GM12878 (cell line): ENCODE measurements at regions not wholly inside any gene's neighbourhood (a gene's known extent, or its start where the extent isn't known, plus 50 kb on each side); places are given as distances from the start of the nearest gene placed in this dataset.
"Not testable (repeated sequence)": the region's sequence is repeated elsewhere in the genome, so short reads cannot be mapped to it uniquely, and the experiment has no call there.

Experiments
- BRCA1 ChIP-seq: IDR thresholded peaks from 2 replicates; pipeline ENCODE4 v1.6.1; 2011; ENCODE audit warnings: low read depth, low read length, improper control_type of control experiment
- GATAD2B ChIP-seq: fragments of 450-650 bp; conservative IDR thresholded peaks from 2 replicates; pipeline ENCODE4 v1.6.1; 2017; ENCODE audit warnings: low read depth, mild to moderate bottlenecking, moderate library complexity
- KDM1A ChIP-seq: fragments of 200-600 bp; sonication (generic); IDR thresholded peaks from 2 replicates; pipeline ENCODE4 v1.6.1; 2016; ENCODE audit warnings: borderline replicate concordance
- MXI1 ChIP-seq: fragments of 150-350 bp; IDR thresholded peaks from 2 replicates; pipeline ENCODE4 v1.6.1; 2011; ENCODE audit warnings: low read depth, mild to moderate bottlenecking, inconsistent platforms, low read length, improper control_type of control experiment
- ZNF274 ChIP-seq: IDR thresholded peaks from one replicate; pipeline ENCODE4 v1.8.0; 2011; ENCODE audit not compliant: insufficient read length, insufficient read depth
- TF ChIP-seq, protein P1 (sequence below): fragments of 450-650 bp; IDR thresholded peaks from 2 replicates; pipeline ENCODE4 v1.6.1; 2018; ENCODE audit warnings: borderline replicate concordance, mild to moderate bottlenecking; ENCODE audit not compliant: partially characterized antibody
- TF ChIP-seq, protein P2 (sequence below), 3 experiments: IDR thresholded peaks in 2 of 3; conservative IDR thresholded peaks in 1 of 3; 2 replicates each; pipeline ENCODE4 v1.5.1; 2011; ENCODE audit warnings: low read depth in 3 of 3, low read length in 3 of 3, mild to moderate bottlenecking in 3 of 3, control low read depth in 2 of 3, moderate library complexity in 2 of 3, inconsistent platforms in 1 of 3, mixed read lengths in 1 of 3; ENCODE audit not compliant: control insufficient read depth in 2 of 3, insufficient read depth in 1 of 3; ENCODE audit errors: extremely low read depth in 1 of 3
- TF ChIP-seq, protein P3 (sequence below): fragments of 450-650 bp; formaldehyde crosslinking; IDR thresholded peaks from 2 replicates; pipeline ENCODE4 v1.4.0; 2022; ENCODE audit warnings: mild to moderate bottlenecking, moderate library complexity
- TF ChIP-seq, protein P4 (sequence below): IDR thresholded peaks from 2 replicates; pipeline ENCODE4 v1.6.1; 2012; ENCODE audit warnings: low read depth, low read length, improper control_type of control experiment
- TF ChIP-seq, protein P5 (sequence below): IDR thresholded peaks from 2 replicates; pipeline ENCODE4 v1.6.1; 2011; ENCODE audit warnings: low read depth, low read length, improper control_type of control experiment, borderline replicate concordance

DNA sequence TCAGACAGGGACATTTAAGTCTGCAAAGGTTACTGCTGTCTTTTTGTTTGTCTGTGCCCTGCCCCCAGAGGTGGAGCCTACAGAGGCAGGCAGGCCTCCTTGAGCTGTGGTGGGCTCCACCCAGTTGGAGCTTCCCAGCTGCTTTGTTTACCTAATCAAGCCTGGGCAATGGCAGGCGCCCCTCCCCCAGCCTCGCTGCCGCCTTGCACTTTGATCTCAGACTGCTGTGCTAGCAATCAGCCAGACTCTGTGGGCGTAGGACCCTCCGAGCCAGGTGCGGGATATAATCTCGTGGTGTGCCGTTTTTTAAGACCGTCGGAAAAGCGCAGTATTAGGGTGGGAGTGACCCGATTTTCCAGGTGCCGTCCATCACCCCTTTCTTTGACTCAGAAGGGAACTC is 96.2 kb upstream of the CLNK start:
- not testable (repeated sequence) for TF ChIP-seq KDM1A, GATAD2B, MXI1, ZNF274, BRCA1
- TF ChIP-seq, protein P1, sequence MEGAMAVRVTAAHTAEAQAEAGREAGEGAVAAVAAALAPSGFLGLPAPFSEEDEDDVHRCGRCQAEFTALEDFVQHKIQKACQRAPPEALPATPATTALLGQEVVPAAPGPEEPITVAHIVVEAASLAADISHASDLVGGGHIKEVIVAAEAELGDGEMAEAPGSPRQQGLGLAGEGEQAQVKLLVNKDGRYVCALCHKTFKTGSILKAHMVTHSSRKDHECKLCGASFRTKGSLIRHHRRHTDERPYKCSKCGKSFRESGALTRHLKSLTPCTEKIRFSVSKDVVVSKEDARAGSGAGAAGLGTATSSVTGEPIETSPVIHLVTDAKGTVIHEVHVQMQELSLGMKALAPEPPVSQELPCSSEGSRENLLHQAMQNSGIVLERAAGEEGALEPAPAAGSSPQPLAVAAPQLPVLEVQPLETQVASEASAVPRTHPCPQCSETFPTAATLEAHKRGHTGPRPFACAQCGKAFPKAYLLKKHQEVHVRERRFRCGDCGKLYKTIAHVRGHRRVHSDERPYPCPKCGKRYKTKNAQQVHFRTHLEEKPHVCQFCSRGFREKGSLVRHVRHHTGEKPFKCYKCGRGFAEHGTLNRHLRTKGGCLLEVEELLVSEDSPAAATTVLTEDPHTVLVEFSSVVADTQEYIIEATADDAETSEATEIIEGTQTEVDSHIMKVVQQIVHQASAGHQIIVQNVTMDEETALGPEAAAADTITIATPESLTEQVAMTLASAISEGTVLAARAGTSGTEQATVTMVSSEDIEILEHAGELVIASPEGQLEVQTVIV, result not testable (repeated sequence)
- TF ChIP-seq, protein P2, sequence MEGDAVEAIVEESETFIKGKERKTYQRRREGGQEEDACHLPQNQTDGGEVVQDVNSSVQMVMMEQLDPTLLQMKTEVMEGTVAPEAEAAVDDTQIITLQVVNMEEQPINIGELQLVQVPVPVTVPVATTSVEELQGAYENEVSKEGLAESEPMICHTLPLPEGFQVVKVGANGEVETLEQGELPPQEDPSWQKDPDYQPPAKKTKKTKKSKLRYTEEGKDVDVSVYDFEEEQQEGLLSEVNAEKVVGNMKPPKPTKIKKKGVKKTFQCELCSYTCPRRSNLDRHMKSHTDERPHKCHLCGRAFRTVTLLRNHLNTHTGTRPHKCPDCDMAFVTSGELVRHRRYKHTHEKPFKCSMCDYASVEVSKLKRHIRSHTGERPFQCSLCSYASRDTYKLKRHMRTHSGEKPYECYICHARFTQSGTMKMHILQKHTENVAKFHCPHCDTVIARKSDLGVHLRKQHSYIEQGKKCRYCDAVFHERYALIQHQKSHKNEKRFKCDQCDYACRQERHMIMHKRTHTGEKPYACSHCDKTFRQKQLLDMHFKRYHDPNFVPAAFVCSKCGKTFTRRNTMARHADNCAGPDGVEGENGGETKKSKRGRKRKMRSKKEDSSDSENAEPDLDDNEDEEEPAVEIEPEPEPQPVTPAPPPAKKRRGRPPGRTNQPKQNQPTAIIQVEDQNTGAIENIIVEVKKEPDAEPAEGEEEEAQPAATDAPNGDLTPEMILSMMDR (IDR thresholded peaks at IDR 0.05 in 2 of 3, conservative IDR thresholded peaks at IDR 0.05 in 1 of 3; ENCODE audit: control insufficient read depth in 2 of 3, extremely low read depth in 1 of 3, insufficient read depth in 1 of 3, low read depth in 3 of 3, low read length in 3 of 3), result not testable (repeated sequence)
- TF ChIP-seq, protein P3, sequence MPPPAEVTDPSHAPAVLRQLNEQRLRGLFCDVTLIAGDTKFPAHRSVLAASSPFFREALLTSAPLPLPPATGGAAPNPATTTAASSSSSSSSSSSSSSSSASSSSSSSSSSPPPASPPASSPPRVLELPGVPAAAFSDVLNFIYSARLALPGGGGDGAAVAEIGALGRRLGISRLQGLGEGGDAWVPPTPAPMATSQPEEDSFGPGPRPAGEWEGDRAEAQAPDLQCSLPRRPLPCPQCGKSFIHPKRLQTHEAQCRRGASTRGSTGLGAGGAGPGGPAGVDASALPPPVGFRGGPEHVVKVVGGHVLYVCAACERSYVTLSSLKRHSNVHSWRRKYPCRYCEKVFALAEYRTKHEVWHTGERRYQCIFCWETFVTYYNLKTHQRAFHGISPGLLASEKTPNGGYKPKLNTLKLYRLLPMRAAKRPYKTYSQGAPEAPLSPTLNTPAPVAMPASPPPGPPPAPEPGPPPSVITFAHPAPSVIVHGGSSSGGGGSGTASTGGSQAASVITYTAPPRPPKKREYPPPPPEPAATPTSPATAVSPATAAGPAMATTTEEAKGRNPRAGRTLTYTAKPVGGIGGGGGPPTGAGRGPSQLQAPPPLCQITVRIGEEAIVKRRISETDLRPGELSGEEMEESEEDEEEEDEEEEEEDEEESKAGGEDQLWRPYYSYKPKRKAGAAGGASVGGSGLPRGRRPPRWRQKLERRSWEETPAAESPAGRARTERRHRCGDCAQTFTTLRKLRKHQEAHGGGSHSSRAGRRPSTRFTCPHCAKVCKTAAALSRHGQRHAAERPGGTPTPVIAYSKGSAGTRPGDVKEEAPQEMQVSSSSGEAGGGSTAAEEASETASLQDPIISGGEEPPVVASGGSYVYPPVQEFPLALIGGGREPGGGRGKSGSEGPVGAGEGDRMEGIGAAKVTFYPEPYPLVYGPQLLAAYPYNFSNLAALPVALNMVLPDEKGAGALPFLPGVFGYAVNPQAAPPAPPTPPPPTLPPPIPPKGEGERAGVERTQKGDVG (CRISPR knock-in tag), result not testable (repeated sequence)
- TF ChIP-seq, protein P4, sequence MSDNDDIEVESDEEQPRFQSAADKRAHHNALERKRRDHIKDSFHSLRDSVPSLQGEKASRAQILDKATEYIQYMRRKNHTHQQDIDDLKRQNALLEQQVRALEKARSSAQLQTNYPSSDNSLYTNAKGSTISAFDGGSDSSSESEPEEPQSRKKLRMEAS, result not testable (repeated sequence)
- TF ChIP-seq, protein P5, sequence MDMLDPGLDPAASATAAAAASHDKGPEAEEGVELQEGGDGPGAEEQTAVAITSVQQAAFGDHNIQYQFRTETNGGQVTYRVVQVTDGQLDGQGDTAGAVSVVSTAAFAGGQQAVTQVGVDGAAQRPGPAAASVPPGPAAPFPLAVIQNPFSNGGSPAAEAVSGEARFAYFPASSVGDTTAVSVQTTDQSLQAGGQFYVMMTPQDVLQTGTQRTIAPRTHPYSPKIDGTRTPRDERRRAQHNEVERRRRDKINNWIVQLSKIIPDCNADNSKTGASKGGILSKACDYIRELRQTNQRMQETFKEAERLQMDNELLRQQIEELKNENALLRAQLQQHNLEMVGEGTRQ, result not testable (repeated sequence)
